ENCODE measurements at regions not wholly inside any gene's neighbourhood (a gene's known extent, or its start where the extent isn't known, plus 50 kb on each side); places are given as distances from the start of the nearest gene placed in this dataset.
A peak's percentile ranks its signal among the peaks of the same experiment; 100 is the strongest.

DNA sequence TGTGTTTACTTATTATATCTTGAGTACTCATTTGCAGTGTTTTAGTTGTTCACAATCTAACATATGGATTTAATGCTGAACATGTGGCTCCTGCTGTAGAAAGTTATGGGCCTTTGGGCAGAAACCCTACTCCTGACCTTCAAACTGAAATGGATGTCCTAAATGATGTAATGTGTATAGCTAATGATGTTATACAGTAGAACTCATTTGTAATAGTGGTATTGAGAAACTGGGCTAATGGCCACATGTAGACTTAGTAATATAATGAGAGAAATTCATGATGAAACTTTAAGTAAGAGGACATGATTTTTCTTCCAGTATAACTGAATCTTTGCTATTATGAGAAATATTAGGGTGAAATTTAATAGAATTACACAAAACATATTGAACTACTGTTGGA, 121.3 kb upstream of the PTPRK start:
- Histone ChIP-seq H3K27ac (replicated peaks) (no peak overlapping the region), H3K27me3 (ENCODE audit: insufficient read depth, poor library complexity, severe bottlenecking) (no peaks in the 10 kb centered on the region), H3K4me3 (replicated peaks; ENCODE audit: insufficient read depth, low read length) (no peak overlapping the region)
- TF ChIP-seq SPI1 (IDR thresholded peaks at IDR 0.05; ENCODE audit: borderline replicate concordance, low read depth) (no peak), POLR2AphosphoS5 (IDR thresholded peaks at IDR 0.05; ENCODE audit: low read depth) (no peak), GABPA (IDR thresholded peaks at IDR 0.05; ENCODE audit: low read depth) (no peak)
- TF ChIP-seq, protein P1, sequence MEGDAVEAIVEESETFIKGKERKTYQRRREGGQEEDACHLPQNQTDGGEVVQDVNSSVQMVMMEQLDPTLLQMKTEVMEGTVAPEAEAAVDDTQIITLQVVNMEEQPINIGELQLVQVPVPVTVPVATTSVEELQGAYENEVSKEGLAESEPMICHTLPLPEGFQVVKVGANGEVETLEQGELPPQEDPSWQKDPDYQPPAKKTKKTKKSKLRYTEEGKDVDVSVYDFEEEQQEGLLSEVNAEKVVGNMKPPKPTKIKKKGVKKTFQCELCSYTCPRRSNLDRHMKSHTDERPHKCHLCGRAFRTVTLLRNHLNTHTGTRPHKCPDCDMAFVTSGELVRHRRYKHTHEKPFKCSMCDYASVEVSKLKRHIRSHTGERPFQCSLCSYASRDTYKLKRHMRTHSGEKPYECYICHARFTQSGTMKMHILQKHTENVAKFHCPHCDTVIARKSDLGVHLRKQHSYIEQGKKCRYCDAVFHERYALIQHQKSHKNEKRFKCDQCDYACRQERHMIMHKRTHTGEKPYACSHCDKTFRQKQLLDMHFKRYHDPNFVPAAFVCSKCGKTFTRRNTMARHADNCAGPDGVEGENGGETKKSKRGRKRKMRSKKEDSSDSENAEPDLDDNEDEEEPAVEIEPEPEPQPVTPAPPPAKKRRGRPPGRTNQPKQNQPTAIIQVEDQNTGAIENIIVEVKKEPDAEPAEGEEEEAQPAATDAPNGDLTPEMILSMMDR (IDR thresholded peaks at IDR 0.05; ENCODE audit: insufficient read depth, low read length): no peak
- TF ChIP-seq, protein P2, sequence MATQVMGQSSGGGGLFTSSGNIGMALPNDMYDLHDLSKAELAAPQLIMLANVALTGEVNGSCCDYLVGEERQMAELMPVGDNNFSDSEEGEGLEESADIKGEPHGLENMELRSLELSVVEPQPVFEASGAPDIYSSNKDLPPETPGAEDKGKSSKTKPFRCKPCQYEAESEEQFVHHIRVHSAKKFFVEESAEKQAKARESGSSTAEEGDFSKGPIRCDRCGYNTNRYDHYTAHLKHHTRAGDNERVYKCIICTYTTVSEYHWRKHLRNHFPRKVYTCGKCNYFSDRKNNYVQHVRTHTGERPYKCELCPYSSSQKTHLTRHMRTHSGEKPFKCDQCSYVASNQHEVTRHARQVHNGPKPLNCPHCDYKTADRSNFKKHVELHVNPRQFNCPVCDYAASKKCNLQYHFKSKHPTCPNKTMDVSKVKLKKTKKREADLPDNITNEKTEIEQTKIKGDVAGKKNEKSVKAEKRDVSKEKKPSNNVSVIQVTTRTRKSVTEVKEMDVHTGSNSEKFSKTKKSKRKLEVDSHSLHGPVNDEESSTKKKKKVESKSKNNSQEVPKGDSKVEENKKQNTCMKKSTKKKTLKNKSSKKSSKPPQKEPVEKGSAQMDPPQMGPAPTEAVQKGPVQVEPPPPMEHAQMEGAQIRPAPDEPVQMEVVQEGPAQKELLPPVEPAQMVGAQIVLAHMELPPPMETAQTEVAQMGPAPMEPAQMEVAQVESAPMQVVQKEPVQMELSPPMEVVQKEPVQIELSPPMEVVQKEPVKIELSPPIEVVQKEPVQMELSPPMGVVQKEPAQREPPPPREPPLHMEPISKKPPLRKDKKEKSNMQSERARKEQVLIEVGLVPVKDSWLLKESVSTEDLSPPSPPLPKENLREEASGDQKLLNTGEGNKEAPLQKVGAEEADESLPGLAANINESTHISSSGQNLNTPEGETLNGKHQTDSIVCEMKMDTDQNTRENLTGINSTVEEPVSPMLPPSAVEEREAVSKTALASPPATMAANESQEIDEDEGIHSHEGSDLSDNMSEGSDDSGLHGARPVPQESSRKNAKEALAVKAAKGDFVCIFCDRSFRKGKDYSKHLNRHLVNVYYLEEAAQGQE (IDR thresholded peaks at IDR 0.05; ENCODE audit: insufficient replicate concordance, low read depth): no peak
- DNase-seq (ENCODE audit: low read depth in 1 of 2, low spot score in 1 of 2): no peak

DNA sequence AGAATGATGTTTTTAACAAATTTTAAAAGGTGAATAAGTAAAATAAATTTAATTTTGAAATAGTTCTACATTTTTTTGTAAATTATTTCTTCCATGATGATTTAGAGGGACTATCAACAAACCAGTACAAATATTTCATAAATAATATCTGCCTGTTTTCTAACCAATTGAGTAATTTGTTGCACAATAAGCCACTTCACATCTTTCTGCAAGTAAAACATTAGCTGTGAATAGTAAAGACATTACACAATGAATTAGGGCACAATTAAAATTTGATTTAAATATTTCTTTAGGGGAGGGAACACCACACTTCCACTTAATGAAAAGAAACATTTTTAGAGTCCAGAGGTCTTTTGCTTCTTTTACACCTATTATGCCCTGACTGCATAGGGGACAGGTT, 118.4 kb upstream of the PTPRK start:
- TF ChIP-seq GABPA (IDR thresholded peaks at IDR 0.05; ENCODE audit: low read depth): no peak
- TF ChIP-seq, protein P1 (IDR thresholded peaks at IDR 0.05; ENCODE audit: insufficient read depth, low read length): no peak
- TF ChIP-seq, protein P2 (IDR thresholded peaks at IDR 0.05; ENCODE audit: insufficient replicate concordance, low read depth): no peak
- no peak for TF ChIP-seq SPI1 (IDR thresholded peaks at IDR 0.05; ENCODE audit: borderline replicate concordance, low read depth)
- TF ChIP-seq POLR2AphosphoS5 (IDR thresholded peaks at IDR 0.05; ENCODE audit: low read depth): no peak
- peak in 1 of 2 experiments; percentile 1 for DNase-seq (ENCODE audit: low read depth in 1 of 2, low spot score in 1 of 2)
- Histone ChIP-seq H3K4me3 (replicated peaks; ENCODE audit: insufficient read depth, low read length) (no peak overlapping the region), H3K27me3 (ENCODE audit: insufficient read depth, poor library complexity, severe bottlenecking) (no peaks in the 10 kb centered on the region), H3K27ac (replicated peaks) (no peak overlapping the region)

DNA sequence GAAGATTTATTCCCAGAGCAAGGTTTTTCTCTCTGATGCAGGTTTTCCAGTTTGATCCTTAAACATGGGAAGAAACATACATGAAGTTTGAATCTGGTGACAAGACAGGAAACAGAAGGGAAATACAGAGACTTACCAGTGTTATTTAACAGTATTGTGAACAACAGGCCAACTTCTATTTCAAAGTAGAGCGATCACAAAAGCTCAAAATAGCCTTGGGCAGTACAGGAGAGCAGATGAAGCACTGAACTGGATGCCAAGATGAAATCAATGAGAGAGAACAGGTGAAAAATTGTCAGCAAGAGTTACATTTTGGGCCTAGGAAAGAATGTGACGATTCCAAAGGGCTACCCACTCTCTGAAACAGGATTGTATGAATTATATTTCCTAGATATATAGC, 114.8 kb upstream of the PTPRK start:
- H3K4me3 ChIP-seq (replicated peaks; ENCODE audit: insufficient read depth, low read length): no peak overlapping the region
- no peak overlapping the region for H3K27ac ChIP-seq (replicated peaks)
- H3K27me3 ChIP-seq (ENCODE audit: insufficient read depth, poor library complexity, severe bottlenecking): no peaks in the 10 kb centered on the region
- TF ChIP-seq POLR2AphosphoS5 (IDR thresholded peaks at IDR 0.05; ENCODE audit: low read depth): no peak
- TF ChIP-seq SPI1 (IDR thresholded peaks at IDR 0.05; ENCODE audit: borderline replicate concordance, low read depth): no peak
- TF ChIP-seq, protein P1 (IDR thresholded peaks at IDR 0.05; ENCODE audit: insufficient read depth, low read length): no peak
- TF ChIP-seq, protein P2 (IDR thresholded peaks at IDR 0.05; ENCODE audit: insufficient replicate concordance, low read depth): no peak
- TF ChIP-seq GABPA (IDR thresholded peaks at IDR 0.05; ENCODE audit: low read depth): no peak
- no peak for DNase-seq (ENCODE audit: low read depth in 1 of 2, low spot score in 1 of 2)
